ENCODE measurements at regions not wholly inside any gene's neighbourhood (a gene's known extent, or its start where the extent isn't known, plus 50 kb on each side); places are given as distances from the start of the nearest gene placed in this dataset.

DNA sequence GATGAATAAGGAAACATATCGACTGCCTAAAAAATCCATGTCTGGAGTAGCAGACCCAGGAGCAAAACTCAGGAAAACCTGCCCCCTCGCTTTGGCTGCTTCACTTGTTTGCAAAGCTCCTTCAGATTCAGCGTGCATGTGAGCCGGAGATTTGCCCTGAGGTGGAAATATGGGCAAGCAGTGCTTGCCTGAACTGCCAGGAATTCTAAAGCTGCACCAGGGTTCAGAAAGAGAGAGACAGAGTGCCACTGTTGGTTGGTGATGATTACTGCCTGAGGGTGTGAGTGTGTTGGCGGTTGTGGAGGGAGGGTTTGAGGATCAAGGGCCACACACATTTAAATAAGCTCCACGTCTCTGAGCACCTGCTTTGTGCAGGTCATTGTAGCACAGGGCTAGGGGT, 139.6 kb upstream of the RGPD4 start:
- Histone ChIP-seq H3K79me2 (ENCODE audit: insufficient read depth) (no peaks in the 10 kb centered on the region), H3K4me1 (ENCODE audit: control insufficient read depth in 1 of 2, insufficient read depth in 2 of 2, low read depth in 1 of 2, low read length in 1 of 2) (peaks cover 0 to 3% of the 10 kb centered on the region in 2 experiments; a peak in 1 of 4 replicates), H3K4me2 (no peak overlapping the region), H3K4me3 (ENCODE audit: low read depth in 2 of 2, low read length in 1 of 2) (no peak overlapping the region), H3K9ac (no peak overlapping the region), H2AFZ (ENCODE audit: low read depth) (no peak overlapping the region), H3K36me3 (replicated peaks in 1 of 2; ENCODE audit: control insufficient read depth in 1 of 2, insufficient read depth in 2 of 2, low read length in 1 of 2) (no peaks in the 10 kb centered on the region), H3K9me2 (no peaks in the 10 kb centered on the region), H4K20me1 (ENCODE audit: insufficient read depth) (no peaks in the 10 kb centered on the region), H3K27me3 (ENCODE audit: insufficient read depth) (no peaks in the 10 kb centered on the region), H3K27ac (ENCODE audit: low read depth in 2 of 2, low read length in 1 of 2) (no peak overlapping the region), H3K9me3 (no peaks in the 10 kb centered on the region), H3F3A (replicated peaks; ENCODE audit: insufficient read depth) (no peaks in the 10 kb centered on the region)
- POLR2A ChIA-PET, result no interaction called here
- CTCF ChIA-PET, result no interaction called here
- no peak for DNase-seq
- TF ChIP-seq REST (IDR thresholded peaks at IDR 0.05; ENCODE audit: low read depth, low read length) (no peak), RCOR1 (IDR thresholded peaks at IDR 0.05; ENCODE audit: low read length) (no peak), EZH2phosphoT487 (IDR thresholded peaks at IDR 0.05; ENCODE audit: borderline replicate concordance, low read depth) (no peak), TEAD4 (IDR thresholded peaks at IDR 0.05; ENCODE audit: borderline replicate concordance, insufficient read depth) (no peak), POLR2AphosphoS5 (IDR thresholded peaks at IDR 0.05; ENCODE audit: low read depth, low read length) (no peak)
- 15% methylated on average over 6 of the region's 6 CpGs for WGBS (ENCODE audit: low lambda C conversion rate)

GRCh38 chr2:107688135-107688534, 138.6 kb upstream of the RGPD4 start:
- CTCF ChIA-PET, result no interaction called here
- Histone ChIP-seq H3K9ac (no peak overlapping the region), H2AFZ (ENCODE audit: low read depth) (no peak overlapping the region), H3K4me3 (ENCODE audit: low read depth in 2 of 2, low read length in 1 of 2) (no peak overlapping the region), H3K4me1 (ENCODE audit: control insufficient read depth in 1 of 2, insufficient read depth in 2 of 2, low read depth in 1 of 2, low read length in 1 of 2) (peaks cover 0 to 3% of the 10 kb centered on the region in 2 experiments; a peak in 2 of 4 replicates), H3F3A (replicated peaks; ENCODE audit: insufficient read depth) (no peaks in the 10 kb centered on the region), H3K27ac (ENCODE audit: low read depth in 2 of 2, low read length in 1 of 2) (no peak overlapping the region), H4K20me1 (ENCODE audit: insufficient read depth) (no peaks in the 10 kb centered on the region), H3K9me2 (no peaks in the 10 kb centered on the region), H3K4me2 (no peak overlapping the region), H3K9me3 (no peaks in the 10 kb centered on the region), H3K36me3 (replicated peaks in 1 of 2; ENCODE audit: control insufficient read depth in 1 of 2, insufficient read depth in 2 of 2, low read length in 1 of 2) (no peaks in the 10 kb centered on the region), H3K27me3 (ENCODE audit: insufficient read depth) (no peaks in the 10 kb centered on the region), H3K79me2 (ENCODE audit: insufficient read depth) (no peaks in the 10 kb centered on the region)
- TF ChIP-seq RAD21 (IDR thresholded peaks at IDR 0.05; ENCODE audit: low read length), result no peak
- TF ChIP-seq YY1 (IDR thresholded peaks at IDR 0.05; ENCODE audit: low read depth), result no peak
- no peak for TF ChIP-seq REST (IDR thresholded peaks at IDR 0.05; ENCODE audit: low read depth, low read length)
- TF ChIP-seq FOXM1 (IDR thresholded peaks at IDR 0.05; ENCODE audit: low read depth), result no peak
- TF ChIP-seq EZH2phosphoT487 (IDR thresholded peaks at IDR 0.05; ENCODE audit: borderline replicate concordance, low read depth), result no peak
- no peak for TF ChIP-seq ZBTB33 (IDR thresholded peaks at IDR 0.05; ENCODE audit: borderline replicate concordance, low read depth)
- TF ChIP-seq POLR2AphosphoS5 (IDR thresholded peaks at IDR 0.05; ENCODE audit: low read depth, low read length), result no peak
- no peak for TF ChIP-seq CHD2 (IDR thresholded peaks at IDR 0.05; ENCODE audit: low read length, partially characterized antibody)
- TF ChIP-seq JUND (IDR thresholded peaks at IDR 0.05), result no peak
- TF ChIP-seq IRF3 (IDR thresholded peaks at IDR 0.05; ENCODE audit: low read depth, low read length), result no peak
- POLR2A ChIA-PET, result no interaction called here
- 68% methylated on average over 5 of the region's 5 CpGs for WGBS (ENCODE audit: low lambda C conversion rate)
- no peak for DNase-seq

Data from SK-N-SH (cell line).